ENCODE measurements at regions not wholly inside any gene's neighbourhood (a gene's known extent, or its start where the extent isn't known, plus 50 kb on each side); places are given as distances from the start of the nearest gene placed in this dataset.
A peak's percentile ranks its signal among the peaks of the same experiment; 100 is the strongest.

DNA sequence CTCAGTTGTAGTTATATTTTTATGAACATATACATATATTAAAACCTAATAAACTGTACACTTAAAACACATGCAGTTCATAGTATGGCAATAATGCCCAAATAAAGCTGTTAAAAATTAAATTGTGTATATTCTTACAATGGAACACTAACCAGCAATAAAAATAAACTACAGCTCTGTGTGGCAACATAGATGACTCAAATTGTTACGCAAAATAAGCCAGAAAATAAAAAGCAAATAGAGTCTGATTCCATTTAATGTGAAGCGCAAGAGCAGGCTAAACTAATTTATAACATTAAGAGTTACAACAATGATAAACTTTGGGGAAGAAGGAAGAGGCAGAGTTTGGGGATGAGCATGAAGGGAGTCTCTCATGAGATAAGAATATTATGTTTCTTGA is 597.3 kb downstream of the TLE1 start:
- H3K36me3 ChIP-seq, result no peaks in the 10 kb centered on the region
- TF ChIP-seq POLR2A (IDR thresholded peaks at IDR 0.05) (no peak), EP300 (IDR thresholded peaks at IDR 0.05) (no peak), POLR2AphosphoS5 (IDR thresholded peaks at IDR 0.05) (no peak)
- TF ChIP-seq, protein P1, sequence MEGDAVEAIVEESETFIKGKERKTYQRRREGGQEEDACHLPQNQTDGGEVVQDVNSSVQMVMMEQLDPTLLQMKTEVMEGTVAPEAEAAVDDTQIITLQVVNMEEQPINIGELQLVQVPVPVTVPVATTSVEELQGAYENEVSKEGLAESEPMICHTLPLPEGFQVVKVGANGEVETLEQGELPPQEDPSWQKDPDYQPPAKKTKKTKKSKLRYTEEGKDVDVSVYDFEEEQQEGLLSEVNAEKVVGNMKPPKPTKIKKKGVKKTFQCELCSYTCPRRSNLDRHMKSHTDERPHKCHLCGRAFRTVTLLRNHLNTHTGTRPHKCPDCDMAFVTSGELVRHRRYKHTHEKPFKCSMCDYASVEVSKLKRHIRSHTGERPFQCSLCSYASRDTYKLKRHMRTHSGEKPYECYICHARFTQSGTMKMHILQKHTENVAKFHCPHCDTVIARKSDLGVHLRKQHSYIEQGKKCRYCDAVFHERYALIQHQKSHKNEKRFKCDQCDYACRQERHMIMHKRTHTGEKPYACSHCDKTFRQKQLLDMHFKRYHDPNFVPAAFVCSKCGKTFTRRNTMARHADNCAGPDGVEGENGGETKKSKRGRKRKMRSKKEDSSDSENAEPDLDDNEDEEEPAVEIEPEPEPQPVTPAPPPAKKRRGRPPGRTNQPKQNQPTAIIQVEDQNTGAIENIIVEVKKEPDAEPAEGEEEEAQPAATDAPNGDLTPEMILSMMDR (IDR thresholded peaks at IDR 0.05), result no peak
- no peak overlapping the region for H3K27ac ChIP-seq
- H3K4me1 ChIP-seq, result no peaks in the 10 kb centered on the region
- 87 to 91% methylated on average over 2 of the region's 2 CpGs for WGBS, 2 donors
- no peak for ATAC-seq (ENCODE audit: low FRiP score in 2 of 2)
- no peaks in the 10 kb centered on the region for H3K27me3 ChIP-seq
- H3K4me3 ChIP-seq, result no peak overlapping the region
- no peak for DNase-seq
- no peaks in the 10 kb centered on the region for H3K9me3 ChIP-seq

DNA sequence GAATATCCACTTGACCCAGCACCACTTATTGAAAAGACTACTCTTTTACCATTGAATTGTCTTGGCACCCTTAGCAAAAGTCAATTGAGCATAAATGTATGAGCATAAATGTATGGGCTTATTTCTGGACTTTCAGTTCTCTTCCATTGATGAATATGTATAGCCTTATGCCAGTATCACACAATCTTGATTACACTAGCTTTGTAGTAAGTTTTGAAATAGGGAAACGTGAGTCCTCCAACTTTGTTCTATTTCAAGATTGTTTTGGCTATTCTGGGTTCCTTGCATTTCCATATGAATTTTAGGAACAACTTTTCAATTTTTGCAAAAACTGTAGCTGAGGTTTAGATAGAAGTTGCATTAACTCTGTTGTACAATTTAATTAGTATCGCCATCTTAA is 601.0 kb downstream of the TLE1 start:
- H3K27ac ChIP-seq, result no peak overlapping the region
- H3K4me3 ChIP-seq, result no peak overlapping the region
- no peaks in the 10 kb centered on the region for H3K27me3 ChIP-seq
- no peaks in the 10 kb centered on the region for H3K36me3 ChIP-seq
- no peaks in the 10 kb centered on the region for H3K4me1 ChIP-seq
- 82 to 87% methylated on average over 2 of the region's 2 CpGs for WGBS, 2 donors
- no peak for ATAC-seq (ENCODE audit: low FRiP score in 2 of 2)
- TF ChIP-seq EP300 (IDR thresholded peaks at IDR 0.05), result no peak
- TF ChIP-seq POLR2A (IDR thresholded peaks at IDR 0.05), result no peak
- TF ChIP-seq, protein P1 (IDR thresholded peaks at IDR 0.05), result no peak
- no peak for TF ChIP-seq POLR2AphosphoS5 (IDR thresholded peaks at IDR 0.05)
- no peak for DNase-seq
- no peaks in the 10 kb centered on the region for H3K9me3 ChIP-seq

DNA sequence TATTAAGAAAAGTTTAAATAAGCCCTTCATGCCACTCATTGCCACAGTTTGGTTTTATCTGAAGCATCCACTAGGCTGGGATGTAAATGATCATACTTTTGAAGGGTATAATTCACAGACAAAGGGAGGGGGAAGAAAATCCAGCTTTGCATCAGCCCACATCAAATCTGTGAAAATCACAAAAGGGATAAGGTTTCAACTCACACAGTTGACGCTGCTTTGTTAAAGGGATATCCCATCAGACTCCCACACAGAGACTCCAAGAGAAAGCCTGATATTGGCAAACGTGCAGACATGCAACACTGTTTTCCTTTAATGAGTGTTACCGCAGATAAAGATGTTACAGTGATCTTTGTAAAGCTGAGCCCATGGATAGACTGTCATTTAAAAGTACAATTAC is 602.9 kb downstream of the TLE1 start:
- Histone ChIP-seq H3K36me3 (no peaks in the 10 kb centered on the region), H3K4me1 (no peaks in the 10 kb centered on the region), H3K27ac (no peak overlapping the region), H3K4me3 (no peak overlapping the region), H3K27me3 (no peaks in the 10 kb centered on the region), H3K9me3 (no peaks in the 10 kb centered on the region)
- TF ChIP-seq POLR2AphosphoS5 (IDR thresholded peaks at IDR 0.05) (no peak), EP300 (IDR thresholded peaks at IDR 0.05) (no peak), POLR2A (IDR thresholded peaks at IDR 0.05) (no peak)
- TF ChIP-seq, protein P1 (IDR thresholded peaks at IDR 0.05), result no peak
- DNase-seq, result no peak
- WGBS, 2 donors, result 56 to 70% methylated on average over 3 of the region's 3 CpGs
- ATAC-seq (ENCODE audit: low FRiP score in 2 of 2), result no peak

DNA sequence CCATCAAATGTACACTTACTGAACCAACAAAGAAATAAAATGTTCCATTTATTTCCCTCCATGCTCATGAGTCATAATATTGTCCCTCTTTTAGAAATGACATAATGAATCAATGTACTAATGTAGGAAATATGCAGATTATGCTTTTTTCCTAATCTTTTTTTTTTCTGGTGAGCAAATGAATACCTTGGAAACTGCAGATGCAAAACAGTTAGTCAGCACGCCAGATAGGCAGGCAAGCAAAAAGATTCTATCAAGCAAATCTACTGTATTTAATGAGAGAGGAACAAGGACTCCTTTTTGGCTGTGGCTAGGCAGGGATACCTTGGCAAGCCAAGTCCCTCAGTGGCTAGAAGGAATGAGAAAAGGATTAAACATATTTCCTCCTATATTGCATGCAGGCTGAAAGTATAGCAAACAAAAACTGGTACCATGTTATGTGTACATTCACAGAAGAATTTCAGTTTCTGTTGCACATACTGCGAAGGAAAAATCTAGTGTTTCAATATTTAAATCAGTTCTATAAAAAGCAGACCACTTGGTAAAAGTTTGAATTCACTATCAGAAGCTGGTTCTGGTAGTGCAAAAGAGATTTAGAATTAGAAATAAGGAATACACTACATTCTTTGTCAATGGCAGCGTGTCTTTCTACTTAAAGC is 605.4 kb downstream of the TLE1 start:
- no peaks in the 10 kb centered on the region for H3K27me3 ChIP-seq
- no peaks in the 10 kb centered on the region for H3K36me3 ChIP-seq
- no peak for TF ChIP-seq EP300 (IDR thresholded peaks at IDR 0.05)
- TF ChIP-seq POLR2A (IDR thresholded peaks at IDR 0.05), result no peak
- H3K9me3 ChIP-seq, result no peaks in the 10 kb centered on the region
- no peaks in the 10 kb centered on the region for H3K4me1 ChIP-seq
- H3K4me3 ChIP-seq, result no peak overlapping the region
- WGBS, 2 donors, result 81 to 85% methylated on average over 3 of the region's 3 CpGs
- ATAC-seq (ENCODE audit: low FRiP score in 2 of 2) (peak in 1 of 2 donors; percentile 24), DNase-seq (no peak)
- H3K27ac ChIP-seq, result no peak overlapping the region

DNA sequence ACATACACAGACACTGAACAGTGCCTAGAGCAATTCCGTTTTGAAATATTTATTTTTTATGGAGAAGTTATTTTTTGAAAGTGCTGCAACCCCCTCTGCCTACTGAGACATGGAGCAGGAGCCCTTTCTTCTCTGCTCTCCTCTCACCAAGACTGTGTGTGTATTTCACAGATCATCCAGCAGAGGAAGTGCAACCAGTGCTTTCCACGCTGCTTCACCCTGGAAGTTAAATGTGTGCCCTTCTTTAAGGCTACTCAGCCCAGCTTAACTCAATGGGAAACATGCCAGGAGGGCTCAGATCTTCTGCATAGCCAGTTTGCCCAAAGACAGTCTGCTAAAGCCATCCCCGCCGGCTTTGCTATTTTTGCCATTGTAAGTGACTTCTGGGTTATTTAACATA is 606.3 kb downstream of the TLE1 start:
- H3K9me3 ChIP-seq, result no peaks in the 10 kb centered on the region
- DNase-seq, result no peak

More for the DNA sequence above, 606.3 kb downstream of the TLE1 start:
- H3K36me3 ChIP-seq, result no peaks in the 10 kb centered on the region
- no peaks in the 10 kb centered on the region for H3K27me3 ChIP-seq
- peak in 1 of 2 donors; percentile 34 for ATAC-seq (ENCODE audit: low FRiP score in 2 of 2)
- no peaks in the 10 kb centered on the region for H3K4me1 ChIP-seq
- WGBS, 2 donors, result 41 to 50% methylated on average over 4 of the region's 4 CpGs
- no peak overlapping the region for H3K4me3 ChIP-seq
- TF ChIP-seq POLR2A (IDR thresholded peaks at IDR 0.05), result no peak
- TF ChIP-seq, protein P1 (IDR thresholded peaks at IDR 0.05), result no peak
- no peak for TF ChIP-seq POLR2AphosphoS5 (IDR thresholded peaks at IDR 0.05)
- no peak for TF ChIP-seq EP300 (IDR thresholded peaks at IDR 0.05)
- H3K27ac ChIP-seq, result no peak overlapping the region

All from upper lobe of left lung (tissue), 6 donors.